Inflammatory macrophage (primary cell): ENCODE measurements at regions not wholly inside any gene's neighbourhood (a gene's known extent, or its start where the extent isn't known, plus 50 kb on each side); places are given as distances from the start of the nearest gene placed in this dataset.
"Not testable (repeated sequence)": the region's sequence is repeated elsewhere in the genome, so short reads cannot be mapped to it uniquely, and the experiment has no call there.

Source experiments
- DNase-seq, 2 donors: peaks; one replicate each; pipeline ENCODE4 v3.0.0-alpha.2; 2020 to 2022

DNA sequence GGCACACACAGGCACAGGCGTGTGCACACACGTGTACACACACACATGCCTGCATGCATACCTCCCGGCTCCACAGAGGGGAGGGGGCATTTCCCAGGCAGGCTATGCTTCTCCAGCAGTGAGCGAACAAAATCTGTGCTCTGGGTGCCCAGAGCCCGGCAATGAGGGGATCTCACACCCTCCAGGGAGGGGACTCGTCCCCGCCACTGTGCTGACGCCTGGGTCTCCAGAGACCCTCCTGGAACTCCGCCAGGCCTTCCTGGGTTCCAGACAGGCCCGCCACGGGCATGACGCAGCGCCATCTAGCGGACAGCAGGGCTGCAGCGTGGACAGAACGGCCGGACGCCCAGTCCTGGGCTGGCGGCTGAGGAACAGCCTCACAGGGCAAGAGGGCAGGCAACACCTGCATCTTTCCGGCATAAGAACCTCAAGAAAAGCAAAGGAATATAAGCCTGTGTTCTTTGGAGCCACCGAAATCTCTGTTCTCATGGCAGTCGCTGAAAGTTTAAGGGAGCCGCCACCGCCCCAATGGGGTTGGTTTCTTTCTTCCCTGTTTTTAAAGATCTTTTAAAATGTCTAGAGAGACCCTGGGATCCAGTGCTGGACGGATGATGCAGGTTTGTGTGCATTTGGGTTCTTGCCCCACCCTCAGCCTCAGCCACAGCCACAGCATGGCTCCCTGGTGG lies 135.6 kb upstream of the PPP1R26 start:
- peak; percentile 6 to 40 for DNase-seq

GRCh38 chr9:135344523-135344901 lies 135.1 kb upstream of the PPP1R26 start:
- DNase-seq, result no peak

DNA sequence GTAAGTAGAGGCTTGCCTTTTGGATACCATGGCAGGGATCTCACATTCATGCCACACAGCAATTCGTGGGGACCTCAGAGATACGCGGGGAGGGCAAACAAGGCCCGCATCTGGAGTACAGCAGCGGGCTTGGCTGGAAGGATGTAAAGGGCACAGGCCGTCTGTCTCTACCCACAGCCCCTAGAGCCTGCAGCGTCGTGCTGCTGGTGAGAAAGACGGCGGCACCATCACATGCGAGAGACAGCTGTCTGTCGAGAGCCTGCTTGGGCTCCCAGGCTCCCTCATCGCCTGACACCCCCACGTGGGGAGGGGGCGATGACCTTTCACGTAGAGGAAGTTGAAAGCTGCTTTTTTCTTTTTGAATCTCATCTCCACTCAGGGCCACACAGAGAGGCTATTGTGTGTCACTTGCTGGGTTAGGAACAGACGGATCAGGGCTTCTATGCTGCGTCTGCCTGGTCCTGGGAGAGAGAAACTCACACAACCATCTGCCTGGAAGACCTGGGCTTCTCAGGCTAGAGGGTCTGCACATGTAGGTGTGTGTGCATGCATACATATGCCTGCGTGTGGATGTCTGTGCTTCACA lies 134.6 kb upstream of the PPP1R26 start:
- no peak for DNase-seq

GRCh38 chr9:135345775-135346433 lies 133.7 kb upstream of the PPP1R26 start:
- DNase-seq, result no peak

DNA sequence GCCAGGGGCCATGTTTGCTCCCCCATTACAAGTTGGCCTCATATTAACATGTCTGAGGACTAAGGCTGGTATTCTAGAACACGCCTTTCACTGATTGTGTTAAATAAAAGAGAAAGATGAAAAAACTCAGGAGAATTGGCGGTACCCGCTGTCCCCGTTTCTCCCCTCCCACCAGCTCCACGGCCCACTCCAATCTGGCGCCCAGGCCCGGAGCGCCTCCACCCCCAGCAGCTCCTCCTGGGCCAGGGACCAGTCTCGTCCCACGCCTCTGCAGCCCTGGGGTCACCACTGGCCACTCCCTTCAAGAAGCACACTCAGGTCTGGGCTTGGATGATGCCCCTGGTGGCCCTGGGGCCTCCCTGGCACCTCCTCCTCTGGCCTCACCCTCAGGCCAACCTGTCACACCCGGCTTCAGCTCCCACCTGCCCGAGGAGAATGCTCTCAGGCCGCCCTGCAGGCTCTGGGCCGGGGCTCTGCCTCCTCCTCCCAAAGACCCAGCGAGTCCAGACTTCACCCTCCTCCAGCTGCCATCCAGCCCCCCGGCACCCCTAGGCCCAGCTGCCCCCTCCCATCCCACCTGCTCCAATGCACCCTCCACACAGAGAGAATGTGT lies 133.0 kb upstream of the PPP1R26 start:
- no peak for DNase-seq

DNA sequence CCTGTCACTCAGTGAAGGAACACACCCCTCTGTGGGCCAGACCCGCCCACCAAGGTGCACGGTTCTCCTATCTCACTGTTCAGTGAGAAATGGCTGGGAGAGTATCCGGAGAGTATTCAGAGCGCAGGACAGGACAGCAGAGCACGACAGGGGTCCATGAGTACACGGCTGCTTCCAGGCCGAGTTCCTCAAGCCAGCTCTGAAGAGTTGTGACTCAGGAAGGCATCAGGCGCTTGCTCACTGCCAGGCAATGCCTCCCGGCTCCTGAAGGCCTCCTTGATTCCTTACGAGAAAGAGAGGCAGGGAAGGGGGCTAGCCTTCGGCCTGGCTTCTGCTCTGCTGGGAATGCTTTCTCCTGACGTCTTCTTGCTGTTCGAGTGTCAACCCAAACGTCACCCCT lies 132.1 kb upstream of the PPP1R26 start:
- no peak for DNase-seq

DNA sequence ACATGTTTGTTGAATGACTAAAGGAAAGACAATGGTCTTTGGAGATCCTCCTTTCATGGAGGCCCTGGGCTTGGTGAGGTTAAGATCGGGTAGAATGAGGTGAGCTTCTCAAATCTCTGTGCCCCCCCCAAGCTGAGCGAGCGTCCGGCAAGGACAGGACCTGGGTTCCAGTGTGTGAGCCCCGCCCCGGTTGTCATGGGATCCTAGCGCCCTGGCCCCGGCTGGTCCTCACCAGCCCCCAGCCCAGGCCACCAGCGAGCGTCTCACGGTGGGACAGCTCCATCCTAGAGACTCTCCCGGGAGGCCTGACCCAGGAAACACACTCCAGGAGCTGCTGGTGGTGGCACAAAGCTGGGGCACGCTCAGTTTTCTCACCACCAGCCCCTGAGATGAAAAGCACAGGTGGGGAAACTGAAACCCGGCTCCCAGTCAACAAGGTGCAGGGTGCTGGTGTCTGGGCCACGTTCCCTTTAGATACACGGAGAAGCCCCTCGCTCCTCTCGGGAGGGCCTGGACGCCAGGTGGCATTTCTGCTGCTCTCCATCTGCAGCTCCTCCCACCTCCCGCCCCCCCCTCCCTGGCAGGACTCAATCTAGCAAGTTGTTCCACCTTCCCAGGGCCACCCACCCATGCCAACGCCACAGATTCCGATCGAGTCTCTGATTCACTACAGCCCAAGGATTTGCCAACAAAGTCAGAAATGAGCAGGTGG lies 131.3 kb upstream of the PPP1R26 start:
- no peak for DNase-seq

DNA sequence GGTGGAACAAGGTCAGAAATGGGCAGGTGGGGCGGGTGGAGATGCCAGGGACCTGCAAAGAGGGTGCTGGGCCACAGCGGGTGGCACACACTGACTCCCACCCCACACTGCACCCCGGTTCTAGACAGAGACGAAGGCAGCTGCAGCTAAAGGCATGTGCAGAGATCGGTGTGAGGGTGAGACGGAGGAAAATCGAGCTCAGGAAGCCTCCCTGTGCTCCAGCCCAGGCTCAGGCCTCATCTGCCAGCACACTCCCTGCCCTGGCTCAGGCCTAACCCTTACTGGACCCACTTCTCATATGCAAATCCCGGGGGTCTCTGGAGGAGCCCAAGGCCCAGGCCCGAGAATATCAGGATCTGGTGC lies 130.8 kb upstream of the PPP1R26 start:
- DNase-seq, result no peak

DNA sequence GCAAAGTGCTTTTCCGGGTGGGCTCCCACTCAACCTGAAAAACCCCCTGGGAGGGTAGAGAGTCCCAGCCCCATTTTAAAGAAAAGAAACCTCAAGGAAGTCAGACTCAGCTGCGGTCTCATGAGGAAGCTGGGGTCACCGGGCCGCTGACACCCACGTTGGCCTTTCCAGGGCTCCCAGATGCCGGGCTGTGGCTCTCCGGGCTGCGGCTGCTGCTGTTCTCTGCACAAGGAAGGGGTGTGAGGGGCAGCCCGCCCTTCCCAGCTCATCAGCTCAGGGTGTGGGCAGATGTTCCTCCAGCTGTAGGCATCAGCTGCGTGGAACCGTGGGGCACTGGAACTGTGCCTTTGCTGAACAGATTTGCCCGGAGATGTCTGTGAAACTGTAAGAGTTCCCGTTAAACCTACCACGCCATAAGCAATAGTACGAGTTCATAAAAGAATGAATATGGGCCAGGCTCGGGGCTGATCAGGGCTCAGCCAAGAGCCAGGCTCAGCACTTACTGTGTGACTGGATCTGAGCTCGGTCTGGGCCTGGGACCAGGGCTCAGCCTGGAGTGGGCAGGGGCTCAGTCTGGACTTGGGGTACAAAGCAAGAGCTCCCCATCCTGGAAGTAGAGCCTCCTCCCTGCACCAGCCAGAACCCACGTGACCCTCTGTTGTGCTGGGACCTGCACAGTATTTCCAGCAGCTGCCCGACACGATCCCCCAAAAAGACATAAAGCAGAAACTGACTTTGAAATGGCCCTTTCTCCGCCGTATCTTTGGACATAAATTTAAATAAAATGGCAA lies 130.2 kb upstream of the PPP1R26 start:
- no peak for DNase-seq

DNA sequence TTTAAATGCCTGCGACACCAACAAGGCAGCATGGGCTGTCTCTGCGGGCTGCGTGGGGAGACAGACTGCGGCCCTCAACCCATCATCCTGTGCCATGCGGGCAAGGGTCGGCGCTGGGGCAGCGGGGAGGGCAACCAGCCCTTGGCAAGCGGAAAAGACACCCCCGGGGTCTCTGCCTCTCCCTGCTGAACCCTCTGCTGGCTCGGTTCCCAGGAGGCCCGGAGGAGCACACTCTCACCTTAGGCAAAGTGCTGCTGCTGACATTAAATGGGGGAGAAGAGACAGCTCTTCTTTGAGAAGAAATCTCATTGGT lies 129.6 kb upstream of the PPP1R26 start:
- no peak for DNase-seq

GRCh38 chr9:135353935-135354334 lies 125.6 kb upstream of the PPP1R26 start:
- DNase-seq, result no peak

DNA sequence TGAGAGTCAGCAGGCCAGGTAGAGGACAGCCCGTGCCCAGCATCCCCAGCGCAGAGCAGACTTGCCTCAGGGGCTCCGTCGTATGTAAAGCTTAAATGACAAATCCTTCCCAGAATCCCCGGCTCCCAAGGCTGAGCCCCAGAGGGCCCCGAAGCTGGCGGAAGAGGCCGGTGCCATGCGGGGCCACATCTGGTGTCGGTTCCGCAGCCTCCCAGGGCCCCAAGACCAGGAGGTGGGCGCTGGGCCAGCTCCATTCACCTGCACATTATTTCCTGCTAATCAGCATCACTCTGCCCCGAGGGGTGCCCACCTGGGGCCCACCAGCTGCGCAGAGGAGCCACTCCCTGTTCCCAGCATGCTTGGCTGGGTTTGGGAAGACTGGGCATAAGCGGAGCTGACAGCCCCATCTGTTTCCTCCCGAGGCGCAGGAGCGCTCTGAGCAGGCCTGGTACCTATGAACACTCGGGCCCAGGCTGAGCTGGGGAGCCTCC lies 124.0 kb upstream of the PPP1R26 start:
- DNase-seq, result no peak

DNA sequence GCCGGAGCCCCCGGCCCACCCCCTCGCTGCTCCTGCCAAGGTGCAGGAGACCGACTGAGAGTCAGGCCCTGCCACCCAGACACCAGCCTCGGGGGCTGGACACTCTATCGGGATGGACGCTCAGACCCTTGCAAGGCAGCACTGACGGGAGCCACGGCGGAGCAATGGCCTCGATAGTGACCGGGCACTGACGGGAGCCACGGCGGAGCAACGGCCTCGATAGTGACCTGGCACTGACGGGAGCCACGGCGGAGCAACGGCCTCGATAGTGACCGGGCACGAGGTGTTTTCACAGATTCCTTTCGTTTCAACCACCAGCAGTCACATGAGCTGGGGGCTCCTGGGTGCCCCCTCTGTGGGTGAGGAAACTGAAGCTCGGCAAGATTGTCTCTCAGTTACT lies 123.6 kb upstream of the PPP1R26 start:
- DNase-seq, result no peak

GRCh38 chr9:135356796-135357195 lies 122.8 kb upstream of the PPP1R26 start:
- DNase-seq, result no peak

DNA sequence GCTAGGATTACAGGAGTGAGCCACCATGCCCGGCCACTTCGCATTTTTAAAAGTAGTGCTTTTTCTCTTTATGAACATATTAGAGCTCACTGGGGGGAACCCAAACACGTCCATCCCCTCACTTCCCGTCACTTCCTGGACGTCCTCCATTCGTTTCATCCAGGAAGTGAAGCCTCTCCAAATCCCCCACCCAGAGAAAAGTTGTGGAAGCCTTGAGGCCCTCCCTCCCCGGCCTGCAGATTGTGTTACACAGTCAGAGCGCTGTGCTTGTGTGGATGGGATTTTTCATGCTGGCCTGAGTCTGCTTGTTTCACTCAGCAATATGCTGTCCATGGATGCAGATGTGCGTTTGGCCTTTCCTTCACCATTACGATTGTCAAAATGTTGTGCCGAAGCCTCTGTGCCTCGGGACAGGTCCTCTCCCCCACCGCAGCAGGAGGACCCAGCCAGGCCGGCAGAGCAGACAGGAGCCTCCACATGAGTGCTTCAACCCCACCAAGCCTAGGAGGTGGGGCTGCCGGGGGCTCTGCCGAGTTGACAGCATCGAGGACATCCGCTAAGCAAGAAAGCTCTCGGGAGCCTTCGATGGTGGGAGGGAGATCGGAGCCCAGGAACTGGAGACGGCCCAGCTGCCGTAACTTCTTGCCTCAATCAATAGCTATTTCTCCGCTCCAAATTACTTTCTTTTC lies 121.6 kb upstream of the PPP1R26 start:
- DNase-seq, result no peak

- DNase-seq, result no peak
Observed at GRCh38 chr9:135358552-135358940, 121.0 kb upstream of the PPP1R26 start.

GRCh38 chr9:135359764-135360163 lies 119.8 kb upstream of the PPP1R26 start:
- DNase-seq, result no peak

DNA sequence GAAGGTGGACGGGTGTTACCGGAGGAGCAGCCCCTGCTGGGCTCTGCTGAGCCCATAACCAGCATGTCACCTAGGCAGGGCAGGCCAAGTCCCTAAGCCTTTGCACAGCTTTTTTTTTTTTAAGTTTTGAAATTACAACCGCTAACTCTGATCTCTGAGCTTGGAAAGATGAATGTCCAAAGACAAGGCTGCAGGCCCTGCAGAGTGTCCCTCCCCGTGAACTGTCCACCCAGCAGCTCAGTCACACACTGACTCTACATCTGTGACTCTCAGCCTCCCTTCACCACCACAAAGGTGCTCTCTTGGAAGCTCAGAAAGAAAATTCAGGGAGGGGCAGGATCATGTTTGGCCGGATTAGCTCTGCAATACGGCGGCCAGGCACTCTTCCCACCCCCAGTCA lies 119.0 kb upstream of the PPP1R26 start:
- no peak for DNase-seq

DNA sequence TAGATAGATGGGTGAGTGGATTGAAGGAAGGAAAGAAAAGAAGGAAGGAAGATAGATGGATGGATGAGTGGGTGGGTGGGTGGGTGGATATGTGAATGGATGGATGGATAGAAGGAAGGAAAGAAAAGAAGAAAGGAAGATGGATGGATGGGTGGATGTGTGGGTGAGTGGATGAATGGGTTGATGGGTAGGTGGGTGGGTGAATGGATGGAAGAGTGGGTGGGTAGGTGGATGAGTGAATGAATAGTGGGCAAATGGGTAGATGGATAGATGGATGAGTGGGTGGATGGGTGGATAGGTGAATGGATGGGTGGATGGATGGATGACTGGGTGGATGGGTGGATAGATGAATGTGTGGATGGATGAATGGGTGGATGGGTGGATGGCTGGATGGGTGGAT lies 117.9 kb upstream of the PPP1R26 start:
- DNase-seq, result not testable (repeated sequence)

GRCh38 chr9:135363596-135363995 lies 116.0 kb upstream of the PPP1R26 start:
- DNase-seq, result no peak

GRCh38 chr9:135365013-135365768 lies 114.4 kb upstream of the PPP1R26 start:
- no peak for DNase-seq
